Tibial nerve (tissue), 3 donors: ENCODE measurements at regions not wholly inside any gene's neighbourhood (a gene's known extent, or its start where the extent isn't known, plus 50 kb on each side); places are given as distances from the start of the nearest gene placed in this dataset.
"Not testable (repeated sequence)": the region's sequence is repeated elsewhere in the genome, so short reads cannot be mapped to it uniquely, and the experiment has no call there.

Source experiments
- CTCF ChIP-seq, 5 experiments: fragments of 200-600 bp in 3 of 5; fragments of 450-650 bp in 2 of 5; sonication (generic) in 3 of 5; IDR thresholded peaks; one replicate each; pipeline ENCODE4 v1.5.1; 2016 to 2019; ENCODE audit warnings: antibody characterized with exemption in 5 of 5, mild to moderate bottlenecking in 3 of 5, moderate library complexity in 2 of 5
- POLR2A ChIP-seq, 2 donors: fragments of 450-650 bp; IDR thresholded peaks; one replicate each; pipeline ENCODE4 v1.6.1; 2017; ENCODE audit warnings: antibody characterized with exemption in 2 of 2, mild to moderate bottlenecking in 2 of 2, moderate library complexity in 2 of 2

DNA sequence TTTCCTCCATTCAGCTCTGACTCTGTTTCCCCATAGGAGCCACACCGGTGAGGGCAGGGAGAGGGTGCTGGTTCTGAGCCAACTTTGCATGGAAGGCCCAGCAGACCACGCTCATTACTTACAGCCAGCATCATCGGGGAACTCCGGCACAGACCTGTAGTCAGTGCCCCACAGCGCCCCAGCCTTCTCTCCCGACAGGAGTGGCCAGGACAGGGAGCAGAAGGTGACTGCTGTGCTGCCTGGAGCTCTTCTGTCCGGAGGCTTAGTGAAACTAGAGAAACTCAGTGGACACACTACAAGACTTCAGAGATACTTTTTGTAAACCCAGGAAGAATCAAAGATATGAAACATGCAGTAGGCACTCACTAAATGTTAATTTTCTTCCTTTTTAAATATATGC is 111.6 kb upstream of the PLGLB2 start:
- TF ChIP-seq CTCF, POLR2A (IDR thresholded peaks at IDR 0.05): not testable (repeated sequence)
